ENCODE measurements at regions not wholly inside any gene's neighbourhood (a gene's known extent, or its start where the extent isn't known, plus 50 kb on each side); places are given as distances from the start of the nearest gene placed in this dataset.

GRCh38 chr18:41024792-41025191 lies 930.2 kb upstream of the PIK3C3 start:
- ATAC-seq (no peak), DNase-seq (ENCODE audit: low read depth, low spot score) (no peak), FAIRE-seq (no peak)
- POLR2A ChIA-PET: no interaction called here
- Histone ChIP-seq H3K9me3 (replicated peaks; ENCODE audit: control insufficient read depth, insufficient read depth, low read length) (no peaks in the 10 kb centered on the region), H3K4me2 (ENCODE audit: control insufficient read depth, insufficient read depth) (no peak overlapping the region), H3K27ac (ENCODE audit: control insufficient read depth, insufficient read depth) (no peak overlapping the region), H3K27me3 (replicated peaks in 1 of 2; ENCODE audit: control insufficient read depth in 2 of 2, insufficient read depth in 2 of 2, low read length in 1 of 2) (no peaks in the 10 kb centered on the region), H3K79me2 (ENCODE audit: control insufficient read depth, insufficient read depth, low read length) (no peaks in the 10 kb centered on the region), H3K4me3 (no peak overlapping the region), H2AFZ (ENCODE audit: control insufficient read depth, low read depth, low read length) (no peak overlapping the region), H3K4me1 (ENCODE audit: control insufficient read depth, insufficient read depth, low read length) (peaks cover 3% of the 10 kb centered on the region; the same call in 1 of the 2 replicates), H3K9ac (ENCODE audit: control insufficient read depth, insufficient read depth, low read length) (no peak overlapping the region), H3K36me3 (ENCODE audit: control insufficient read depth in 2 of 2, insufficient read depth in 2 of 2, low read length in 1 of 2) (no peaks in the 10 kb centered on the region), H4K20me1 (ENCODE audit: control insufficient read depth, insufficient read depth) (no peaks in the 10 kb centered on the region)
- BruUV-seq (replicated peaks): no TSS peak
- SMC1A ChIA-PET (ENCODE audit: uncharacterized antibody, unreplicated experiment): interaction anchor here (1.3 to 3.1 kb wide), 5 partner anchors 11 to 51 kb away, joined by 3 to 19 read pairs (median 5); no protein-coding TSS in a partner anchor
- CTCF ChIA-PET: interaction anchor here (0.6 to 1.1 kb wide), 3 partner anchors 13 to 90 kb away, joined by 3 to 4 read pairs (median 3); no protein-coding TSS in a partner anchor
- in situ Hi-C loops (cut with MboI) (no loop called here), intact Hi-C loops (cut with micrococcal nuclease; ENCODE audit: unreplicated experiment) (no loop called here)
- 53% methylated on average over 2 of the region's 2 CpGs for WGBS (ENCODE audit: insufficient coverage, insufficient replicate concordance, low lambda C conversion rate, missing lambda C conversion rate)
- TF ChIP-seq E2F8 (IDR thresholded peaks at IDR 0.05; ENCODE audit: low read depth, partially characterized antibody) (no peak), PAX8 (IDR thresholded peaks at IDR 0.05) (no peak), TCF12 (IDR thresholded peaks at IDR 0.05; ENCODE audit: low read depth, low read length) (no peak), BHLHE40 (IDR thresholded peaks at IDR 0.05; ENCODE audit: borderline replicate concordance in 1 of 2, low read depth in 2 of 2, low read length in 1 of 2) (no peak)
- RAD21 ChIA-PET (ENCODE audit: unreplicated experiment): interaction anchor here (1.6 kb wide), 2 partner anchors 11 to 16 kb away, joined by 4 read pairs; no protein-coding TSS in a partner anchor

- Histone ChIP-seq H3K79me2 (ENCODE audit: control insufficient read depth, insufficient read depth, low read length) (no peaks in the 10 kb centered on the region), H3K36me3 (ENCODE audit: control insufficient read depth in 2 of 2, insufficient read depth in 2 of 2, low read length in 1 of 2) (no peaks in the 10 kb centered on the region), H3K27me3 (replicated peaks in 1 of 2; ENCODE audit: control insufficient read depth in 2 of 2, insufficient read depth in 2 of 2, low read length in 1 of 2) (no peaks in the 10 kb centered on the region), H2AFZ (ENCODE audit: control insufficient read depth, low read depth, low read length) (no peak overlapping the region), H3K4me2 (ENCODE audit: control insufficient read depth, insufficient read depth) (no peak overlapping the region), H3K9ac (ENCODE audit: control insufficient read depth, insufficient read depth, low read length) (no peak overlapping the region), H4K20me1 (ENCODE audit: control insufficient read depth, insufficient read depth) (no peaks in the 10 kb centered on the region), H3K27ac (ENCODE audit: control insufficient read depth, insufficient read depth) (no peak overlapping the region), H3K9me3 (replicated peaks; ENCODE audit: control insufficient read depth, insufficient read depth, low read length) (no peaks in the 10 kb centered on the region), H3K4me3 (no peak overlapping the region), H3K4me1 (ENCODE audit: control insufficient read depth, insufficient read depth, low read length) (peaks cover 3% of the 10 kb centered on the region; the same call in 1 of the 2 replicates)
- intact Hi-C loops (cut with micrococcal nuclease; ENCODE audit: unreplicated experiment) (no loop called here), in situ Hi-C loops (cut with MboI) (no loop called here)
- 23% methylated on average over 4 of the region's 4 CpGs for WGBS (ENCODE audit: insufficient coverage, insufficient replicate concordance, low lambda C conversion rate, missing lambda C conversion rate)
- DNase-seq (ENCODE audit: low read depth, low spot score) (no peak), ATAC-seq (no peak), FAIRE-seq (no peak)
- POLR2A ChIA-PET: no interaction called here
- SMC1A ChIA-PET (ENCODE audit: uncharacterized antibody, unreplicated experiment): interaction anchor here (0.8 kb wide), 1 partner anchor 10 kb away, joined by 3 read pairs; no protein-coding TSS in a partner anchor
- RAD21 ChIA-PET (ENCODE audit: unreplicated experiment): no interaction called here
- no TSS peak for BruUV-seq (replicated peaks)
- CTCF ChIA-PET: no interaction called here
- TF ChIP-seq JUNB (IDR thresholded peaks at IDR 0.05): no peak
- no peak for TF ChIP-seq TAF1 (IDR thresholded peaks at IDR 0.05; ENCODE audit: borderline replicate concordance, low read depth, low read length)
- no peak for TF ChIP-seq ESRRA (IDR thresholded peaks at IDR 0.05; ENCODE audit: low read length)
- TF ChIP-seq SMC3 (IDR thresholded peaks at IDR 0.05; ENCODE audit: borderline replicate concordance, low read length): no peak
- TF ChIP-seq PML (IDR thresholded peaks at IDR 0.05; ENCODE audit: low read length): no peak
- TF ChIP-seq BCL3 (IDR thresholded peaks at IDR 0.05; ENCODE audit: borderline replicate concordance, insufficient read depth, low read depth, low read length, poor library complexity, severe bottlenecking): no peak
- no peak for TF ChIP-seq NR2F1 (conservative IDR thresholded peaks at IDR 0.05)
- no peak for TF ChIP-seq ZSCAN29 (IDR thresholded peaks at IDR 0.05)
- TF ChIP-seq TARDBP (IDR thresholded peaks at IDR 0.05; ENCODE audit: borderline replicate concordance): no peak
- TF ChIP-seq HDAC6 (IDR thresholded peaks at IDR 0.05; ENCODE audit: unreplicated experiment): no peak
Observed at GRCh38 chr18:41022484-41022883, 932.5 kb upstream of the PIK3C3 start.

Data from GM12878 (cell line).